ENCODE measurements at regions not wholly inside any gene's neighbourhood (a gene's known extent, or its start where the extent isn't known, plus 50 kb on each side); places are given as distances from the start of the nearest gene placed in this dataset.

DNA sequence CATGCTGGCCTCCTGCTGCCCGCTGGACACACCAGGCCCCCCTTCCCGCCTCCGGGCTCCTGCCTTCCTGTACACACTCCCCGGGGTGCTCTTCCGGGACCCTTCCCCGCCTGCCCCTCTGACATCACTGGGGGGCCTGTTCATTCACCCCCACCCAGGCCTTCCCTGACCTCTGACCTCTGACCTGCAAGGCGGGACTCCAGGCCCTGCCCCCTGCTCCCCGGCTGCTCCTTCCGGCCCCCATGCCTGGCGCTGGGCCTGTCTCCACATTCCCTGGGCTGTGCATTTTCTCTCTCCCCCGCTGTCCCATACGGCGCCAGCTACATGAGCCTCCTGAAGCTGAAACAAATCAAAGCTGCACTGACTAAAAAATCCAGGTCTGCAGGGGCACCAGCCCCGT, 71.6 kb upstream of the GATA5 start:
- TF ChIP-seq, protein P1, sequence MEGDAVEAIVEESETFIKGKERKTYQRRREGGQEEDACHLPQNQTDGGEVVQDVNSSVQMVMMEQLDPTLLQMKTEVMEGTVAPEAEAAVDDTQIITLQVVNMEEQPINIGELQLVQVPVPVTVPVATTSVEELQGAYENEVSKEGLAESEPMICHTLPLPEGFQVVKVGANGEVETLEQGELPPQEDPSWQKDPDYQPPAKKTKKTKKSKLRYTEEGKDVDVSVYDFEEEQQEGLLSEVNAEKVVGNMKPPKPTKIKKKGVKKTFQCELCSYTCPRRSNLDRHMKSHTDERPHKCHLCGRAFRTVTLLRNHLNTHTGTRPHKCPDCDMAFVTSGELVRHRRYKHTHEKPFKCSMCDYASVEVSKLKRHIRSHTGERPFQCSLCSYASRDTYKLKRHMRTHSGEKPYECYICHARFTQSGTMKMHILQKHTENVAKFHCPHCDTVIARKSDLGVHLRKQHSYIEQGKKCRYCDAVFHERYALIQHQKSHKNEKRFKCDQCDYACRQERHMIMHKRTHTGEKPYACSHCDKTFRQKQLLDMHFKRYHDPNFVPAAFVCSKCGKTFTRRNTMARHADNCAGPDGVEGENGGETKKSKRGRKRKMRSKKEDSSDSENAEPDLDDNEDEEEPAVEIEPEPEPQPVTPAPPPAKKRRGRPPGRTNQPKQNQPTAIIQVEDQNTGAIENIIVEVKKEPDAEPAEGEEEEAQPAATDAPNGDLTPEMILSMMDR (IDR thresholded peaks at IDR 0.05) = no peak
- TF ChIP-seq FOXJ3 (CRISPR knock-in tag; IDR thresholded peaks at IDR 0.05; ENCODE audit: borderline replicate concordance) (no peak), CREB1 (CRISPR knock-in tag; IDR thresholded peaks at IDR 0.05) (no peak), IRF2 (CRISPR knock-in tag; IDR thresholded peaks at IDR 0.05; ENCODE audit: borderline replicate concordance, low read depth) (no peak), ZNF281 (CRISPR knock-in tag; IDR thresholded peaks at IDR 0.05) (no peak), ATF2 (CRISPR knock-in tag; IDR thresholded peaks at IDR 0.05; ENCODE audit: borderline replicate concordance, low read depth) (no peak)
